ENCODE measurements at regions not wholly inside any gene's neighbourhood (a gene's known extent, or its start where the extent isn't known, plus 50 kb on each side); places are given as distances from the start of the nearest gene placed in this dataset.

- TF ChIP-seq E2F6 (IDR thresholded peaks at IDR 0.05; ENCODE audit: borderline replicate concordance in 1 of 2, extremely low read depth in 1 of 2, insufficient read depth in 1 of 2, insufficient read length in 1 of 2, low read depth in 1 of 2, low read length in 1 of 2, poor library complexity in 1 of 2, severe bottlenecking in 1 of 2) = no peak
- TF ChIP-seq ZNF77 (CRISPR knock-in tag; IDR thresholded peaks at IDR 0.05) = no peak
These were observed 90.1 kb upstream of the PAK5 start (continued) for GRCh38 chr20:9928955-9929354.

GRCh38 chr20:9928281-9928737 is 89.4 kb upstream of the PAK5 start:
- H3K27ac ChIP-seq (ENCODE audit: extremely low read depth, low read depth, low read length) = no peak overlapping the region
- ChIA-PET POLR2A (no interaction called here), CTCF (ENCODE audit: low intra/inter-chr PET ratio) (no interaction called here)
- no peak overlapping the region for H2AFZ ChIP-seq (ENCODE audit: low read depth, low read length)
- H3K4me2 ChIP-seq (ENCODE audit: insufficient read depth, low read length) = no peak overlapping the region
- in situ Hi-C loops (cut with MboI) = no loop called here
- H3K9me3 ChIP-seq (replicated peaks; ENCODE audit: control insufficient read depth, insufficient read depth, low read depth, low read length) = no peaks in the 10 kb centered on the region
- FAIRE-seq (no peak), DNase-seq (ENCODE audit: extremely low read depth in 1 of 4, low spot score in 3 of 4) (no peak), ATAC-seq (no peak)
- no peaks in the 10 kb centered on the region for H4K20me1 ChIP-seq (replicated peaks; ENCODE audit: control insufficient read depth, insufficient read depth, low read length)
- intact Hi-C loops (cut with micrococcal nuclease) = no loop called here
- no peaks in the 10 kb centered on the region for H3K27me3 ChIP-seq (ENCODE audit: control insufficient read depth in 2 of 2, insufficient read depth in 2 of 2, low read length in 2 of 2)
- H3K9ac ChIP-seq (ENCODE audit: insufficient read depth in 1 of 2, low read depth in 2 of 2, low read length in 2 of 2) = no peak overlapping the region
- no peaks in the 10 kb centered on the region for H3K4me1 ChIP-seq (replicated peaks in 1 of 2; ENCODE audit: control insufficient read depth in 2 of 2, insufficient read depth in 2 of 2, low read length in 2 of 2)
- no peak overlapping the region for H3K4me3 ChIP-seq
- no TSS peak for BruUV-seq (replicated peaks)
- H3K79me2 ChIP-seq (ENCODE audit: control insufficient read depth, insufficient read depth, low read length) = no peaks in the 10 kb centered on the region
- 0% methylated on average over 5 of the region's 5 CpGs for WGBS (ENCODE audit: insufficient coverage, low coverage, missing lambda C conversion rate)
- H3K36me3 ChIP-seq (ENCODE audit: control insufficient read depth, insufficient read depth, low read length) = no peaks in the 10 kb centered on the region
- H3K9me1 ChIP-seq (ENCODE audit: control insufficient read depth, insufficient read depth, low read length) = no peaks in the 10 kb centered on the region
- TF ChIP-seq NUFIP1 (IDR thresholded peaks at IDR 0.05; ENCODE audit: partially characterized antibody) = no peak
- no peak for TF ChIP-seq ZNF75A (CRISPR knock-in tag; IDR thresholded peaks at IDR 0.05)
- TF ChIP-seq ZNF592 (IDR thresholded peaks at IDR 0.05) = no peak
- TF ChIP-seq ETV1 (tag; conservative IDR thresholded peaks at IDR 0.05; ENCODE audit: low read depth) = no peak
- TF ChIP-seq NELFE (IDR thresholded peaks at IDR 0.05; ENCODE audit: insufficient read depth, insufficient read length) = no peak
- no peak for TF ChIP-seq ZNF609 (CRISPR knock-in tag; IDR thresholded peaks at IDR 0.05; ENCODE audit: borderline replicate concordance)
- TF ChIP-seq MNT (conservative IDR thresholded peaks at IDR 0.05) = no peak
